Mammary epithelial cell (primary cell): ENCODE measurements at regions not wholly inside any gene's neighbourhood (a gene's known extent, or its start where the extent isn't known, plus 50 kb on each side); places are given as distances from the start of the nearest gene placed in this dataset.

Source experiments
- EZH2 ChIP-seq: IDR thresholded peaks from 2 replicates; pipeline ENCODE4 v1.6.1; 2012; ENCODE audit warnings: low read length, inconsistent platforms, borderline replicate concordance
- TF ChIP-seq, protein P1 (sequence below), 2 donors: IDR thresholded peaks in 1 of 2; conservative IDR thresholded peaks in 1 of 2; 2 replicates each; pipeline ENCODE4 v1.5.1; 2011 to 2012; ENCODE audit warnings: inconsistent platforms in 2 of 2, low read length in 2 of 2, mild to moderate bottlenecking in 2 of 2, control low read depth in 1 of 2, low read depth in 1 of 2; ENCODE audit not compliant: insufficient read depth in 1 of 2; ENCODE audit errors: extremely low read depth in 1 of 2

DNA sequence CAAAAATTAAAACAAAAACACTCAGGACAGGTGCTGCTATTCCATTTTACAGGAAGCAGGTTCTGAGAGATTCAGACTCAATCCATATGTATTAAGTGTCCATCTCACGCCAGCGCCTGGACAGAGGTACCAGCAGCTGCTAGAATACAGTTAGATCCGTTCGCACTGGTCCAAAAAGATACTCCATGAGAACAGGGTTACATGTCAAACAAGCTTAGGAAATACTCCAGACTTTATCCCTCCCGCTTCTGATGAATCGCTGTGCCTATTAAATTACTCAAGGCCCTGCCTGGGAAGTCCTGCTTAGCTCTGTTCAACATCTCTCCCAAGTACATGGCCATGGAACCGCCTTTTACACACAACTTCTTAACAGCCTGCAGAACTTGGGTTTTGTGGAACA is 50.2 kb upstream of the SLC35C1 start:
- TF ChIP-seq EZH2, result no peak
- TF ChIP-seq, protein P1, sequence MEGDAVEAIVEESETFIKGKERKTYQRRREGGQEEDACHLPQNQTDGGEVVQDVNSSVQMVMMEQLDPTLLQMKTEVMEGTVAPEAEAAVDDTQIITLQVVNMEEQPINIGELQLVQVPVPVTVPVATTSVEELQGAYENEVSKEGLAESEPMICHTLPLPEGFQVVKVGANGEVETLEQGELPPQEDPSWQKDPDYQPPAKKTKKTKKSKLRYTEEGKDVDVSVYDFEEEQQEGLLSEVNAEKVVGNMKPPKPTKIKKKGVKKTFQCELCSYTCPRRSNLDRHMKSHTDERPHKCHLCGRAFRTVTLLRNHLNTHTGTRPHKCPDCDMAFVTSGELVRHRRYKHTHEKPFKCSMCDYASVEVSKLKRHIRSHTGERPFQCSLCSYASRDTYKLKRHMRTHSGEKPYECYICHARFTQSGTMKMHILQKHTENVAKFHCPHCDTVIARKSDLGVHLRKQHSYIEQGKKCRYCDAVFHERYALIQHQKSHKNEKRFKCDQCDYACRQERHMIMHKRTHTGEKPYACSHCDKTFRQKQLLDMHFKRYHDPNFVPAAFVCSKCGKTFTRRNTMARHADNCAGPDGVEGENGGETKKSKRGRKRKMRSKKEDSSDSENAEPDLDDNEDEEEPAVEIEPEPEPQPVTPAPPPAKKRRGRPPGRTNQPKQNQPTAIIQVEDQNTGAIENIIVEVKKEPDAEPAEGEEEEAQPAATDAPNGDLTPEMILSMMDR (conservative IDR thresholded peaks at IDR 0.05 in 1 of 2, IDR thresholded peaks at IDR 0.05 in 1 of 2; ENCODE audit: extremely low read depth in 1 of 2, insufficient read depth in 1 of 2, low read depth in 1 of 2, low read length in 2 of 2), result no peak
